ENCODE measurements at regions not wholly inside any gene's neighbourhood (a gene's known extent, or its start where the extent isn't known, plus 50 kb on each side); places are given as distances from the start of the nearest gene placed in this dataset.

DNA sequence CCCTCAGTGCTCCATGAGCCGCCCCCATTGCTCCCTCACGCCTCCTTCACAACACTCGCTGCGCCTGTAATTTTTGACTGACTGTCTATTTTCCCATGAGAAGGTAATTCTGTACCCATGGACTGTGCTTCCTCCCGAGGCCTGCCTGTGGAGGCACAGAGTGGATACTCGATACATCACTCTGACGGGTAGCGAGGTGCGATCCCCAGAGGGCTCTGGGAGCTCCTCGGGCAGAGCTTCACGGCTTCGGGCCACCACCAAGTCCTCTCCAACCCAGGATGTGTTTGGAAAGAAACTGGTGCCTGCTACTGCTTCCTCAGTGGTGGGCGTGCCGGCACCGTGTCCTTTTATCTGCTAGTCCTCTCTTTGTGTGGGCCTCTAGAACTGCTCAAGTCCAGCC, 108.6 kb upstream of the DLG1 start:
- Histone ChIP-seq H3K4me2 (ENCODE audit: low read depth, low read length) (no peak overlapping the region), H3K4me1 (ENCODE audit: insufficient read depth, low read length) (peaks cover 24% of the 10 kb centered on the region), H2AFZ (ENCODE audit: low read length) (no peak overlapping the region), H3K27me3 (ENCODE audit: control insufficient read depth in 1 of 2, insufficient read depth in 2 of 2, low read length in 2 of 2) (no peaks in the 10 kb centered on the region), H3K9ac (ENCODE audit: insufficient read depth, low read depth, low read length) (no peak overlapping the region), H3K9me3 (ENCODE audit: low read length) (0 out of 2 replicates have a peak, but pooled peaks cover 7% of the 10 kb centered on the region), H3K27ac (ENCODE audit: extremely low read length, insufficient read depth, low read length) (no peak overlapping the region), H4K20me1 (ENCODE audit: insufficient read depth, low read length) (no peaks in the 10 kb centered on the region), H3K36me3 (replicated peaks in 1 of 2; ENCODE audit: control insufficient read depth in 1 of 2, insufficient read depth in 2 of 2, low read length in 2 of 2) (no peaks in the 10 kb centered on the region), H3K4me3 (replicated peaks in 1 of 3; ENCODE audit: insufficient read depth in 1 of 3, low read depth in 2 of 3, low read length in 3 of 3) (no peak overlapping the region), H3K79me2 (ENCODE audit: insufficient read depth, low read length) (no peaks in the 10 kb centered on the region)
- FAIRE-seq (no peak), ATAC-seq (no peak), DNase-seq (ENCODE audit: low spot score) (no peak)
- no TSS peak for BruUV-seq (replicated peaks)
- CTCF ChIA-PET (ENCODE audit: low intra/inter-chr PET ratio, low total read pairs), result no interaction called here
- POLR2A ChIA-PET, result no interaction called here
- intact Hi-C loops (cut with micrococcal nuclease; ENCODE audit: unreplicated experiment), result no loop called here
- WGBS (ENCODE audit: low lambda C conversion rate), result 90% methylated on average over 15 of the region's 15 CpGs
- TF ChIP-seq SNAPC2 (CRISPR knock-in tag; IDR thresholded peaks at IDR 0.05) (no peak), EEA1 (CRISPR knock-in tag; IDR thresholded peaks at IDR 0.05; ENCODE audit: borderline replicate concordance) (no peak), FOXM1 (CRISPR knock-in tag; IDR thresholded peaks at IDR 0.05) (no peak), MIXL1 (CRISPR knock-in tag; IDR thresholded peaks at IDR 0.05) (no peak), RFXAP (CRISPR knock-in tag; IDR thresholded peaks at IDR 0.05; ENCODE audit: borderline replicate concordance) (no peak)
- in situ Hi-C loops (cut with HindIII; ENCODE audit: extremely low pct_ligation_motif_present, low pct_unique_long_range_greater_than_20kb), result no loop called here

DNA sequence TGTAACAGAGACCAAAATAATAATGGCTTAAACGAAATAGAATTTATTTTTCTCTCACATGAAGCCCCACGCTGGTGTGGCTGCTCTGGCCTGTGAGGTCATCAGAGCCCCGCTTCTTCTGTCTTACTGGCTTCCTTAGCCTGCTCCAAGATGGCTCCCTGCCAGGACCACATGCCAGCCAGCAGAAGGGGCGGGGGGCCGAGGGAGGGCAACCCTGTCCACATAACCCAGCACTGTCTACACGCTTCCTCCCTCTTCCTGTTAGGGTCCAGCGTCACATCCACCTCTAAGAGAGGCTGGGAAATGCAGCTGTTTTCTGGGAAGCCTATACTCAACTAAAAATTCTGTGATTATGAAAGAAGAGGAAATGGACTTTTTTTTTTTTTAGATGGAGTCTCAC, 107.9 kb upstream of the DLG1 start:
- ChIA-PET CTCF (ENCODE audit: low intra/inter-chr PET ratio, low total read pairs) (no interaction called here), POLR2A (no interaction called here)
- no peak overlapping the region for H3K27ac ChIP-seq (ENCODE audit: extremely low read length, insufficient read depth, low read length)
- ATAC-seq (no peak), DNase-seq (ENCODE audit: low spot score) (no peak), FAIRE-seq (no peak)
- in situ Hi-C loops (cut with HindIII; ENCODE audit: extremely low pct_ligation_motif_present, low pct_unique_long_range_greater_than_20kb), result no loop called here
- no peaks in the 10 kb centered on the region for H3K79me2 ChIP-seq (ENCODE audit: insufficient read depth, low read length)
- intact Hi-C loops (cut with micrococcal nuclease; ENCODE audit: unreplicated experiment), result no loop called here
- no peak overlapping the region for H3K4me2 ChIP-seq (ENCODE audit: low read depth, low read length)
- H4K20me1 ChIP-seq (ENCODE audit: insufficient read depth, low read length), result no peaks in the 10 kb centered on the region
- no peak for TF ChIP-seq ZNF558 (CRISPR knock-in tag; IDR thresholded peaks at IDR 0.05; ENCODE audit: borderline replicate concordance)
- TF ChIP-seq NR0B2 (CRISPR knock-in tag; IDR thresholded peaks at IDR 0.05), result no peak
- TF ChIP-seq ZNF510 (CRISPR knock-in tag; IDR thresholded peaks at IDR 0.05; ENCODE audit: low read depth), result no peak
- no peak for TF ChIP-seq AGO1 (IDR thresholded peaks at IDR 0.05; ENCODE audit: low read depth, low read length, poor library complexity, severe bottlenecking)
- TF ChIP-seq ZNF430 (CRISPR knock-in tag; IDR thresholded peaks at IDR 0.05), result no peak
- no peak for TF ChIP-seq RARG (CRISPR knock-in tag; IDR thresholded peaks at IDR 0.05; ENCODE audit: low read depth)
- no peak for TF ChIP-seq GABPB1 (CRISPR knock-in tag; IDR thresholded peaks at IDR 0.05)
- no peak for TF ChIP-seq TOPORS (CRISPR knock-in tag; IDR thresholded peaks at IDR 0.05)
- no peak overlapping the region for H2AFZ ChIP-seq (ENCODE audit: low read length)
- no peak overlapping the region for H3K4me3 ChIP-seq (replicated peaks in 1 of 3; ENCODE audit: insufficient read depth in 1 of 3, low read depth in 2 of 3, low read length in 3 of 3)
- no peaks in the 10 kb centered on the region for H3K36me3 ChIP-seq (replicated peaks in 1 of 2; ENCODE audit: control insufficient read depth in 1 of 2, insufficient read depth in 2 of 2, low read length in 2 of 2)
- no TSS peak for BruUV-seq (replicated peaks)
- H3K27me3 ChIP-seq (ENCODE audit: control insufficient read depth in 1 of 2, insufficient read depth in 2 of 2, low read length in 2 of 2), result no peaks in the 10 kb centered on the region
- no peak overlapping the region for H3K9ac ChIP-seq (ENCODE audit: insufficient read depth, low read depth, low read length)
- WGBS (ENCODE audit: low lambda C conversion rate), result 77% methylated on average over 7 of the region's 7 CpGs
- H3K4me1 ChIP-seq (ENCODE audit: insufficient read depth, low read length), result peaks cover 24% of the 10 kb centered on the region
- H3K9me3 ChIP-seq (ENCODE audit: low read length), result 0 out of 2 replicates have a peak, but pooled peaks cover 7% of the 10 kb centered on the region

Measured in HepG2 (cell line).